ENCODE measurements at regions not wholly inside any gene's neighbourhood (a gene's known extent, or its start where the extent isn't known, plus 50 kb on each side); places are given as distances from the start of the nearest gene placed in this dataset.

- no peak for TF ChIP-seq POLR2A (IDR thresholded peaks at IDR 0.05)
- TF ChIP-seq CTCF (IDR thresholded peaks at IDR 0.05) = no peak
Observed at GRCh38 chr17:45700171-45701090, 83.7 kb upstream of the CRHR1 start.

Data from thyroid gland (tissue), 4 donors.